ENCODE measurements at regions not wholly inside any gene's neighbourhood (a gene's known extent, or its start where the extent isn't known, plus 50 kb on each side); places are given as distances from the start of the nearest gene placed in this dataset.
"Not testable (repeated sequence)": the region's sequence is repeated elsewhere in the genome, so short reads cannot be mapped to it uniquely, and the experiment has no call there.

DNA sequence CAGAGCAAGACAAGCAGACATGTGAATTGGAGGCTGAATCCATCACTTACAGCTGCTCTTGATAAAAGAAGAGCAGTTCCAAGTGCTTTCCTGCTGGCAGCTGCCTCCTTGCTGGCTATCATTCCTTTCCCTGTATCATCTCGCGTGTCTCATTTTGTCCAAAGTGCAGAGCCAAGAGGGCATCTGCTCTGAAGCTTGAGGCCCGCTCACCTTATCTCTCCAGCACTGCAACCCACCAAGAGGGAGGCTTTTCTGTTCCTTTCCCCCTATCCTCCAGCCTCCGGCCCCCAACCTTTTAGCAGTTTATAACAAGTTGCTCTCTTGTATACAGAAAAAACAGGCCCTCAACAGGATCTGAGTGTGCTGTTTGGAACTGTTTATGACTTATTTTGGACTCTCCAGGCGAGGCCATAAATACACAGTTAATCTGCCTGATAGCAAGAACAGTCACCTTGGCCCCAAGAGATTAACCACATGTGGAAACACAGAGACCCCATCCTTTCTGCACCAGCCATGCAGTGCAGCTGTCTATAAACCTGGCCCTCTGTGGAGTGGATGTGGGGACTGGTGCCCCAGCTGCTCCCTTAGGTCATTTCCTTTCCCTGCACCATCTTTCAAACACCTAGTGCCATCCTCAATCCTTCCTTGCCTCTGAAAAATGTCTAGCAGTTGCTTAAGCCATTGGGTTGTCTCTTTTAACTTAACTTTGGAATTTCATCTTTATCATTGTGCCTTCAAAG, 172.5 kb upstream of the FERMT1 start:
- H3K4me3 ChIP-seq (ENCODE audit: low read depth in 1 of 2, low read length in 1 of 2), result no peak overlapping the region
- H3K27me3 ChIP-seq, result no peaks in the 10 kb centered on the region
- H3K9me3 ChIP-seq, result no peaks in the 10 kb centered on the region
- H3K36me3 ChIP-seq, result no peaks in the 10 kb centered on the region
- TF ChIP-seq, protein P1, sequence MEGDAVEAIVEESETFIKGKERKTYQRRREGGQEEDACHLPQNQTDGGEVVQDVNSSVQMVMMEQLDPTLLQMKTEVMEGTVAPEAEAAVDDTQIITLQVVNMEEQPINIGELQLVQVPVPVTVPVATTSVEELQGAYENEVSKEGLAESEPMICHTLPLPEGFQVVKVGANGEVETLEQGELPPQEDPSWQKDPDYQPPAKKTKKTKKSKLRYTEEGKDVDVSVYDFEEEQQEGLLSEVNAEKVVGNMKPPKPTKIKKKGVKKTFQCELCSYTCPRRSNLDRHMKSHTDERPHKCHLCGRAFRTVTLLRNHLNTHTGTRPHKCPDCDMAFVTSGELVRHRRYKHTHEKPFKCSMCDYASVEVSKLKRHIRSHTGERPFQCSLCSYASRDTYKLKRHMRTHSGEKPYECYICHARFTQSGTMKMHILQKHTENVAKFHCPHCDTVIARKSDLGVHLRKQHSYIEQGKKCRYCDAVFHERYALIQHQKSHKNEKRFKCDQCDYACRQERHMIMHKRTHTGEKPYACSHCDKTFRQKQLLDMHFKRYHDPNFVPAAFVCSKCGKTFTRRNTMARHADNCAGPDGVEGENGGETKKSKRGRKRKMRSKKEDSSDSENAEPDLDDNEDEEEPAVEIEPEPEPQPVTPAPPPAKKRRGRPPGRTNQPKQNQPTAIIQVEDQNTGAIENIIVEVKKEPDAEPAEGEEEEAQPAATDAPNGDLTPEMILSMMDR (IDR thresholded peaks at IDR 0.05), result no peak
- no peaks in the 10 kb centered on the region for H3K4me1 ChIP-seq (ENCODE audit: control insufficient read depth in 1 of 2, insufficient read depth in 1 of 2, low read depth in 1 of 2, low read length in 1 of 2)
- no peak overlapping the region for H3K27ac ChIP-seq

DNA sequence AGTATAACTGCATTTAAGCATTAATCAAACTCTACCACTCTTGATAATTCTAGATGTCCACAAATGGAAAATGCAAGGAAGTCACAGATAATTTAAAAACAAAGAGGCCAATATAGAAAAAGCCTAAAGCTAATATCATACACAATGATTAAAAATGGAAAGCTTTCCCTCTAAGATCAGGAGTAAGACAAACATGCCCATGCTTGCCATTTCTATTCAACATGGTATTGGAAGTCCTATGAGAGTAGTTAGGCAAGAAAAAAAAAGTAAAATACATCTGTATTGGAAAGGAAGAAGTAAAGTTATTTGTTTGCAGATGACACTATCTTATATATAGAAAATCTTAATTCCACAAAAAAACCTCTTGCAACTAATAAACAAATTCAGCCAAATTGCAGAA, 164.6 kb upstream of the FERMT1 start:
- Histone ChIP-seq H3K9me3 (no peaks in the 10 kb centered on the region), H3K4me3 (ENCODE audit: low read depth in 1 of 2, low read length in 1 of 2) (no peak overlapping the region), H3K36me3 (no peaks in the 10 kb centered on the region), H3K27me3 (no peaks in the 10 kb centered on the region), H3K27ac (no peak overlapping the region), H3K4me1 (ENCODE audit: control insufficient read depth in 1 of 2, insufficient read depth in 1 of 2, low read depth in 1 of 2, low read length in 1 of 2) (no peaks in the 10 kb centered on the region)
- TF ChIP-seq, protein P1 (IDR thresholded peaks at IDR 0.05), result no peak

DNA sequence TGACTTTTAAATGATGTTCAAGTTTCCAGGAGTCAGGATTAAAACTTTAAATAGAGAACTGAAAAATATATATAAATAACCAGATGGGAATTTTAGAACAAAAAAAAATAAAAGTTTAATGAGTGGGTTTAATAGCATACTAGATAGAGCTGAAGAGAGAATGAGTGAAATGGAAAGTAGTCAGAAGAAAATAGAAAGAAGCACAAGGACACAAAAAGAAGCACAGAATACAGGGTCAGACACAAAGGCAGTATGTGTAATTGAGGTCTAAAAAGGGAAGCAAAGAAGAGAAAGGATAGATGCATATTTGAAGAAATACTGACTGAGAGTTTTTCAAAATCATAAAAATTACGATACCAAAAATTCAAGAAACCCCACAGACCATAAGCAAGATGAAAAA, 159.8 kb upstream of the FERMT1 start:
- Histone ChIP-seq H3K36me3 (no peaks in the 10 kb centered on the region), H3K4me1 (ENCODE audit: control insufficient read depth in 1 of 2, insufficient read depth in 1 of 2, low read depth in 1 of 2, low read length in 1 of 2) (no peaks in the 10 kb centered on the region), H3K27ac (no peak overlapping the region), H3K9me3 (no peaks in the 10 kb centered on the region), H3K27me3 (no peaks in the 10 kb centered on the region), H3K4me3 (ENCODE audit: low read depth in 1 of 2, low read length in 1 of 2) (no peak overlapping the region)
- TF ChIP-seq, protein P1 (IDR thresholded peaks at IDR 0.05), result no peak

DNA sequence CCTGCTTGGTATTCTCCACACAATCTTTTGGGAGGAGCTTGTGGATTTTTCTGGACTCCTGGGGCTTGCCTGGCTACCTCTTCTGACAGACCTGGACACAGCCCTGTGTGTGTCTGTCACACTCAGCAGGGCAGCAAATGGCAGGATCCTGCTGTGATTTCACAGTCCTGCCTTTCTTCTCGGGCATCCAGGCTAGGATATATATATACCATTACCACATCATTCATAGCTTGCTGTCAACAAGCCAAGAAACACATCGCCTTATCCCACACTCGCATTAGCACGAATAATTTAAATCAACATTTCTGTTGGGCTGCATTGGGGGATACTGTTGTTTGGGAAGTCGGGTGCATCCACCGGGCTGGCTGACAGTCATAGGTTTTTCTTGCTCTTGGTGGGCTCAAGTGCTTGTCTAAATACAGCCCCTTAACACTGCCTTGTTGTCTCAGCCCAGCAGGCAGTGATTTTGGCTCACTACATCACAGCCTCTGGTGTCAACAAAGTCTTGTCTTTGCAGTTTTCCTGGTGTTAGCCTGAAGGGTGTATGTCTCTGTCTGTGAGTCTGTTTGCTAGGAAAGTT, 154.9 kb upstream of the FERMT1 start:
- H3K9me3 ChIP-seq, result no peaks in the 10 kb centered on the region
- H3K27me3 ChIP-seq, result no peaks in the 10 kb centered on the region
- H3K4me1 ChIP-seq (ENCODE audit: control insufficient read depth in 1 of 2, insufficient read depth in 1 of 2, low read depth in 1 of 2, low read length in 1 of 2), result no peaks in the 10 kb centered on the region
- no peak overlapping the region for H3K4me3 ChIP-seq (ENCODE audit: low read depth in 1 of 2, low read length in 1 of 2)
- H3K36me3 ChIP-seq, result no peaks in the 10 kb centered on the region
- TF ChIP-seq, protein P1 (IDR thresholded peaks at IDR 0.05), result no peak
- no peak overlapping the region for H3K27ac ChIP-seq

DNA sequence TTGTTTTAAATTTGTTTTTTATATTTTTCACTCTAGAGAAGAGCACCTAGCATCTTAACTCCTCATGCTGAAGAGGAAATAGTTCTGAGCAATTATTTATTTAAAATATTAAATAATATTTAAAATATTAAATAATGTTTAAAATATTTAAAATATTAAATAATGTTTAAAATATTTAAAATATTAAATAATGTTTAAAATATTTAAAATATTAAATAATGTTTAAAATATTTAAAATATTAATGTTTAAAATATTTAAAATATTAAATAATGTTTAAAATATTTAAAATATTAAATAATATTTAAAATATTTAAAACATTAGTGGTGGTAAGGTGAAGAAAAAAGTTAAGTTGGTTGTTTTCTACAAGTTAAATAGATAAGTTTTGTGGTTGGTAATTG, 147.6 kb upstream of the FERMT1 start:
- not testable (repeated sequence) for H3K27ac ChIP-seq; H3K4me3 ChIP-seq (ENCODE audit: low read depth in 1 of 2, low read length in 1 of 2); H3K4me1 ChIP-seq (ENCODE audit: control insufficient read depth in 1 of 2, insufficient read depth in 1 of 2, low read depth in 1 of 2, low read length in 1 of 2); H3K9me3 ChIP-seq; H3K27me3 ChIP-seq; H3K36me3 ChIP-seq

DNA sequence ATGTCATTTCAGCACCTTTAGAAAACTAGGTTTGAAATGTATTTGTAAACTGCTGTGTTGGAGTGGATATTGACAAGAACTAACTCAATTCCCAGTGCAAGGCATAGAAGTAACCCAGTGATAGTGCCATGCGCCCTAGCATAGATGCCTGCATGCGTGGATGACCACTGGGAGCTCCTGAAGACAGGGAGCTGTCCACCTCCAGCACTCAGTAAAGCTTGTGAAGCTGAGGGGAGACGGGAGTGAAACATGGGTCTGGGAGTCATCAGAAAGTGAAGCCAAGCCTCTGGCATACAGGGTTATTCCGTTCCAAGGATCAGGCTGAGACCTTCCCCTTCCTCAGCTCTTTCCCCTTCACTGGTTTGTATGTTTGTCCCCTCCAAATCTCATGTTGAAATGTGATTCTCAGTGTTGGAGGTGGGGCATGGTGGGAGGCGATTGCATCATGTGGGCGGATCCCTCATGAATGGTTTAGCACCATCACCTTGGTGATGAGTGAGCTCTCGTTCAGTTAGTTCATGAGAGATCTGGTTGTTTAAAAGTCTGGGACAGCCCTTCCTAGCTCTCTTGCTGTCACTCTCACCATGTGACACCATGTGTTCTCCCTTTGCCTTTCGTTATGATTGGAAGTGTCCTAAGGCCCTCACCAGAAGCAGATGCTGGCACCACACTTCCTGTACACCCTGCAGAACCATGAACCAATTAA, 146.5 kb upstream of the FERMT1 start:
- Histone ChIP-seq H3K4me3 (ENCODE audit: low read depth in 1 of 2, low read length in 1 of 2) (no peak overlapping the region), H3K27me3 (peaks cover 14% of the 10 kb centered on the region), H3K9me3 (no peaks in the 10 kb centered on the region), H3K4me1 (ENCODE audit: control insufficient read depth in 1 of 2, insufficient read depth in 1 of 2, low read depth in 1 of 2, low read length in 1 of 2) (no peaks in the 10 kb centered on the region), H3K27ac (no peak overlapping the region), H3K36me3 (no peaks in the 10 kb centered on the region)
- TF ChIP-seq, protein P1 (IDR thresholded peaks at IDR 0.05), result no peak

All from neutrophil (primary cell).